ENCODE measurements at regions not wholly inside any gene's neighbourhood (a gene's known extent, or its start where the extent isn't known, plus 50 kb on each side); places are given as distances from the start of the nearest gene placed in this dataset.

DNA sequence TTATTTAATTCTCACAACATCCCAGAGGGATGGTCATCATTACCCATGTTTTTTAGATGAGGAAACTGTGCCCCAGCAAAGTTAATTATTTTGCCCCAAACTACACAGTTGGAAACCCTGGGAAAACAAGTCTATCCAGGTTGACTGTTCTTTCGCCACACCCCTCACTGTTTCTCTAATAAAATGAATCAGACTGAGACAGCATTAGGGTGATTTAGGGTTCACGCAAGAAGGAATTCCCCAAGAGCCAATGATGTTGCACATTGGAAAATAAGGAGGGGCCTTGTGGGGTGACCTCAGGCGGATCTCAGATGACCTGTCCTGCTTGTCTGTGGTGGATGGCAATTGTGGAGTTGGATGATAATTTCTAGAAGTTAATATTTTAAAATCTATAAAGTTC, 135.7 kb upstream of the TBX20 start:
- TF ChIP-seq CTCF (IDR thresholded peaks at IDR 0.05; ENCODE audit: borderline replicate concordance, extremely low read depth, low read length, poor library complexity, severe bottlenecking) (no peak), EZH2 (IDR thresholded peaks at IDR 0.05; ENCODE audit: borderline replicate concordance, low read depth, low read length, severe bottlenecking) (no peak)

All from DND-41 (cell line).